Mucosa of stomach (tissue), 1 donor: ENCODE measurements at regions not wholly inside any gene's neighbourhood (a gene's known extent, or its start where the extent isn't known, plus 50 kb on each side); places are given as distances from the start of the nearest gene placed in this dataset.

Experiments used
- H3K27me3 ChIP-seq: one replicate; pipeline ENCODE4 v1.7.0; 2013; ENCODE audit warnings: mild to moderate bottlenecking, low read length; ENCODE audit not compliant: control insufficient read depth, insufficient read depth
- H3K36me3 ChIP-seq: one replicate; pipeline ENCODE4 v1.7.0; 2013; ENCODE audit warnings: low read length; ENCODE audit not compliant: control insufficient read depth, insufficient read depth
- H3K4me1 ChIP-seq: one replicate; pipeline ENCODE4 v1.7.0; 2013; ENCODE audit warnings: mild to moderate bottlenecking, low read length; ENCODE audit not compliant: control insufficient read depth, insufficient read depth
- H3K4me3 ChIP-seq: one replicate; pipeline ENCODE4 v1.7.0; 2013; ENCODE audit warnings: low read length
- H3K9ac ChIP-seq: one replicate; pipeline ENCODE4 v1.7.0; 2013; ENCODE audit warnings: mild to moderate bottlenecking, low read length, moderate library complexity
- H3K9me3 ChIP-seq: one replicate; pipeline ENCODE4 v1.7.0; 2013; ENCODE audit warnings: mild to moderate bottlenecking, low read length, moderate library complexity; ENCODE audit not compliant: control insufficient read depth
- donor health status: Pancreatic carcinoma.

GRCh38 chr1:38677311-38677710 lies 182.3 kb downstream of the RRAGC start:
- no peaks in the 10 kb centered on the region for H3K36me3 ChIP-seq
- H3K9me3 ChIP-seq, result no peaks in the 10 kb centered on the region
- H3K9ac ChIP-seq, result no peak overlapping the region
- no peaks in the 10 kb centered on the region for H3K27me3 ChIP-seq
- no peak overlapping the region for H3K4me3 ChIP-seq
- no peaks in the 10 kb centered on the region for H3K4me1 ChIP-seq

DNA sequence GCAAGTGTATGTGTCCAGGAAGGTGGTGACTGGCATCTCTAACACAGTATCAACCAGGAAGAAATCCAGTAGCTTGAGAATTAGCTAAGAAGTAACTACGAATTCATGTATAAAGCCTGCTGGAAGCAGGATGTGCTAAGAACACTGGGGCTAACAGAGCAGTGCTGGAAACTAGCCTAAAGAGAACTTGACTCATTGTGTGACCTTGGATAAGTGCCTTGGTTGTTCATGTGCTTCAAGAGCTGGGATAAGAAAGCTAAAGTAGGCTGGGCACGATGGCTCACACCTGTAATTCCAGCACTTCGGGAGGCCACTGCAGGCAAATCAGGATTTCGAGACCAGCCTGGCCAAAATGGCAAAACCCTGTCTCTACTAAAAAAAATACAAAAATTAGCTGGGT lies 186.9 kb downstream of the RRAGC start:
- Histone ChIP-seq H3K4me3 (no peak overlapping the region), H3K9ac (no peak overlapping the region), H3K9me3 (no peaks in the 10 kb centered on the region), H3K27me3 (no peaks in the 10 kb centered on the region), H3K4me1 (no peaks in the 10 kb centered on the region), H3K36me3 (no peaks in the 10 kb centered on the region)

DNA sequence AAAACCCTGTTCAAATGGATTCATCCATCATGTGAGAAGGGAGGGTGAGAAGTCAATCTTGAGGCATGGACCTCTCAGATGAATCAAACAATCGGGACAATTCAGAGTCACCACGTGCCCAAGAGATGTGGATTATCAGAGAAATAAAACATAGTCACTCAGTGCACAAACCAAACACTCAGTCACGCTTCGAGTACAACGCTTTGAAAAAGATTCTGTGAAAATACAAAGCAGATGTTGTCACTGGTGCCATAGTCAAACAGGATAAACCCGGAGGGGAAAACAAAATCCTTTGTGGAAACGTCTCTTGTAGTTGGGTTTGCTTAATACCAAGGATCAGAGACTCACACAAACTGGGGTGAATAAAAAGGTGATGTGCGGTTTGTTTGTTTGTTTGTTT lies 188.4 kb downstream of the RRAGC start:
- Histone ChIP-seq H3K27me3 (no peaks in the 10 kb centered on the region), H3K36me3 (no peaks in the 10 kb centered on the region), H3K9ac (no peak overlapping the region), H3K4me3 (no peak overlapping the region), H3K9me3 (no peaks in the 10 kb centered on the region), H3K4me1 (no peaks in the 10 kb centered on the region)

GRCh38 chr1:38670544-38671122 lies 188.9 kb downstream of the RRAGC start:
- H3K4me1 ChIP-seq, result no peaks in the 10 kb centered on the region
- no peak overlapping the region for H3K4me3 ChIP-seq
- H3K36me3 ChIP-seq, result no peaks in the 10 kb centered on the region
- H3K9ac ChIP-seq, result no peak overlapping the region
- no peaks in the 10 kb centered on the region for H3K27me3 ChIP-seq
- no peaks in the 10 kb centered on the region for H3K9me3 ChIP-seq

DNA sequence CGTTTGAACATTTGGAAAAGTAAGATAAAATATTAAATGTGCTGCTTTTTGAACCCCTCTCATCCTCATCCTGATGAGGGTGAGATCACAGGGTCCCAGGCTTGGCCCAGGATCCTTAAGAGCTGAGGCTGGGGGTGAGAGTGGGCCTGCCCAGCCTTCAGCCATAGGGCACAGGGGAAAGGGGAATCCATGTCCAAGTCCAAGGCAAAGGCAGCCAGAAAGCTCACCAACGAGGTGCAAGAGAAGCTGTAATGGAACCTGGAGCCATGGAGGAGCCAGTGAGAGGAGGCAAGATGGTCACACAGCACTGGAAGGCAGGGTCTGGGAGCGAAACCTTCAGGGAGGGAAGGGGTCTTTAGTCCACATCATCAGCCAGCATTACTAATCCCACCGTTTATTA lies 191.9 kb downstream of the RRAGC start:
- Histone ChIP-seq H3K9me3 (no peaks in the 10 kb centered on the region), H3K9ac (no peak overlapping the region), H3K4me3 (no peak overlapping the region), H3K36me3 (no peaks in the 10 kb centered on the region), H3K27me3 (no peaks in the 10 kb centered on the region), H3K4me1 (no peaks in the 10 kb centered on the region)

DNA sequence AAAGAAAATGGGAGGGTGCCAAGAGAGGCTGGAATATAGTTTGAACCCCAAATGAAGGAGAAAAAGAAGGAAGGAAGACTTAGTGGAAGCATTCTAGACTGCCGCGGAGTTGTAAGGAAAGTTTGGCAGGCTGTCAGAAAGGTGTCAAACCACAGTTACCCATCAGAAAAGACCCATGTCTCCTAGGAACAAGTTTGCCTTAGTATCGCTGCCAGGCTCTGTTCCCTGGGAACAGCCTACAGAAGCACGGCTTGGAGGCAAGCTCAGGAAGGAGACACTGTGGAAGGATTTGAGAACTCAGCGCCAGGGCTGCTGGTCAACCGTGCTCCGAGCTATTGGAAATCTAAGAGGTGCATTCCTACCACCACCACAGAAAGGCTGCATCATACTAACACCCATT lies 197.4 kb downstream of the RRAGC start:
- Histone ChIP-seq H3K27me3 (no peaks in the 10 kb centered on the region), H3K9me3 (no peaks in the 10 kb centered on the region), H3K4me3 (no peak overlapping the region), H3K36me3 (no peaks in the 10 kb centered on the region), H3K9ac (no peak overlapping the region), H3K4me1 (no peaks in the 10 kb centered on the region)

DNA sequence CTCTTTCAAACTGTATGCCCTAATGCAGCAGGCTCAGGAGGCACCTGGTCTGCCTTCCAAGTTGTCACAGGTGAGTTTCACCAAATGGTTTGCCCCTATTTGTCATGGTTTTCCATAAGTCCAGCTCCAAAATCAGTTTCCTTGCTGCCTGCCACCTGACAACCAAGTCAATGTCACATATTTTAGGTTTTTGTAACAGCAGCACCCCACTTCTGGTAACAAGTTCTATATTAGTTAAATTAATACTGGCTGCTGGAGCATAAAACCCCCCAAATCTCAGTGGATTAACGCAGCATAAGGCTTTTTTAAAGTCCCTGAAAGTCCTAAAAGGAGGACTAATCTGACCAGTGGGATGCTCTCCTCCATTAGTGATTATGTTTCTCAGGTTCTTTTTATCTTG lies 200.7 kb downstream of the RRAGC start:
- H3K36me3 ChIP-seq, result no peaks in the 10 kb centered on the region
- no peaks in the 10 kb centered on the region for H3K4me1 ChIP-seq
- H3K9ac ChIP-seq, result no peak overlapping the region
- no peaks in the 10 kb centered on the region for H3K27me3 ChIP-seq
- H3K4me3 ChIP-seq, result no peak overlapping the region
- H3K9me3 ChIP-seq, result no peaks in the 10 kb centered on the region

DNA sequence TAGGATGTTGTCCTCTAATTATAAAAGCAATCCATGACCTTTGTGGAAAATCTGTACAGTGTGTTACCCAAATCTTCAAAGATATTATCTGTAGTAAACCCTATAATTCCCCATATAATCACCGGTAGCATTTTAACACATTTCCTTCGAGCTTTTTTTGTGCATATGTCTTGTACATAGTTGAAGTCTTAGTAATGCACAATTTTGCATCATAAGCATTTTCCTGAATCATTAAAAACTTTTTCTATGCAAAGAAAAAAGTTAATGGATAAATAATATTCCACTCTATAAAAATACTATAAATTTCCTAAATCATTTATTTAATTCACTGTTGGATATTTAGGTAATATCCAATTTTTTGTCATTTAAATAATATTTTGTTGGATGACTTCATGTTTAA lies 201.7 kb downstream of the RRAGC start:
- Histone ChIP-seq H3K4me1 (no peaks in the 10 kb centered on the region), H3K9me3 (no peaks in the 10 kb centered on the region), H3K9ac (no peak overlapping the region), H3K36me3 (no peaks in the 10 kb centered on the region), H3K27me3 (no peaks in the 10 kb centered on the region), H3K4me3 (no peak overlapping the region)

DNA sequence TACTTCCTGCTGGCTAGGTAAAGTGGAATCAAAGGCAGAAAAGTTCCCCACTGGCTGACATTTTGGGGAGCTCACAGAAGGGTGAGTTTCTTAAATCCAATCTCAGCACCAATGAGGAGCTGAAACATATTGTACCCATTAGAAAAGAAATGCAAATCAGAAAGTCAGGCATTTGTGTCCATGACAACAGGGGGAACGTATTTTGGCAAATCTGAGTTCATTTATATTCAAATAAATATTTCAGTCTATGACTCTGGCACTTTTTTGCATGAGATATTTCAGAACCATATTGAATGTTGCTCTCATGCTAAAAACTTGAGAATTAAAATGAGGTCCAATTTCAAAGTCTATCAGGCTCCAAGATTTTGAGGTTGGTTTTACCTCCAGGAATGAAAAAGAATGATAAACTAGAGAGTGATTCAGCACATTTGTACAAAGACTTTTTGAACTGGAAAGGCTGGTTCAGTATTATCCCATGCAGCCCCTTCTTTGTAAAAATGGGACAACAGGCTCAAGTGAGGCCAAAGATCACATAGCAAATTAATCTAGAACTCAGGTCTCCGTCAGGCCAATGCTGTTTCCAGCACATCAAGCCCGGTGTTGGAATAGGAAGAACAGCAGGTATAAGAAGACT lies 202.2 kb downstream of the RRAGC start:
- Histone ChIP-seq H3K36me3 (no peaks in the 10 kb centered on the region), H3K9me3 (no peaks in the 10 kb centered on the region), H3K4me1 (no peaks in the 10 kb centered on the region), H3K4me3 (no peak overlapping the region), H3K27me3 (no peaks in the 10 kb centered on the region), H3K9ac (no peak overlapping the region)

DNA sequence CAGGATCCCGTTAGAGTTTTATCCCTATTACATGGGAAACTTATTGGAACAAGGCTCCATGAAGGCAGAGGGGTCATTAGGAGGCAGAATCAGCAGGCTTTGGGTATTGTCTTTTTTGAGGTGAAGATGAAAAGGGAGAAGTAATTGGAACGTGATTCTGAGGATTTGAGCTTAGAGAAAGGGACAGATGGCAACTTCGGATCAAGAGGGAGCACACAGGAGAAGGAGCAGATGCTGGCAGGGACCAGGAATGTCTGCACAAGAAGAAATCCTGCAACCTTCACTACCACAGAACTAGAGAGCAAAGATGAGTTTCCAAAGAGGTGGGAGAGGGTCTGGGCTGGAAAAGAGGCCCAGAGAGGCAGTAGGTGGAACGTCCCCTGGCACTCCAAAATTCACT lies 202.8 kb downstream of the RRAGC start:
- Histone ChIP-seq H3K9ac (no peak overlapping the region), H3K36me3 (no peaks in the 10 kb centered on the region), H3K27me3 (no peaks in the 10 kb centered on the region), H3K4me1 (no peaks in the 10 kb centered on the region), H3K4me3 (no peak overlapping the region), H3K9me3 (no peaks in the 10 kb centered on the region)

DNA sequence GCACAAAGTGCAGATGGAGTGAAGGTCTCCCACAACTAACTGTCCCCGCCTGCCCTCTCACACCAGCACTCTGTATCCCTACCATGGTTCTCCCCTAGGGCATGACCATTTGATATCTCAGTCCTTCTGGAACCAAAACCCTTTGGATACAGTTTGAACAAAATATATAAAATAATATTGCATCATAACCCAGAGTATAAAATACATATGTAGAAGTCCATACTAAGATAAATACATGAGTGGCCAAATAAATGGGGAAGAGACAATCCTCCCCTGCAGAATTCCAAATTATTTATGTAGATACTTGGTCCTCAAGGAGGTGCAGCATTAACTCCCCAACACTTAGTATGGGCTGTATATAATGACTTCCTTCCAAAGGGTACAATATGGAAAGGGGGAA lies 207.4 kb downstream of the RRAGC start:
- Histone ChIP-seq H3K9me3 (no peaks in the 10 kb centered on the region), H3K36me3 (no peaks in the 10 kb centered on the region), H3K4me1 (no peaks in the 10 kb centered on the region), H3K27me3 (no peaks in the 10 kb centered on the region), H3K4me3 (no peak overlapping the region), H3K9ac (no peak overlapping the region)

DNA sequence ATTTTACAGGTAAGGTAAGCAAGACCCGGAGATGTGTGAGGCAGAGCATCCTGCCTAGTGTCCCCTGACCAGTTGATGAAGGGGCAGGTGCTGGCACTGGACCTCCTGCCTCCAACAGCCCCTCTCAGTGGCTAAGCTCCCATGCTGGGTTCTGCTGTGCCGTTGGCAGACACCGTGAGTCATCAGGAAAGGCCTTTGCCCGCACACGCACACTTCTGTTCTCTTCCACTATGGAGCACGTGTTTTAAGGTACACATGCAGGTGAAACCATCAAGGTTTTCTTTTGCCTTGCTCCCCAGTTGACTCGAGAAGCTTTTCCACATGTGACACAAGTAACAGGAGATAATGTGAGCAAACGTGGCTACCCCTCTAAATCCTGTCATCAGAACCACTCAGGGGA lies 207.9 kb downstream of the RRAGC start:
- Histone ChIP-seq H3K9ac (no peak overlapping the region), H3K27me3 (no peaks in the 10 kb centered on the region), H3K4me1 (no peaks in the 10 kb centered on the region), H3K36me3 (no peaks in the 10 kb centered on the region), H3K9me3 (no peaks in the 10 kb centered on the region), H3K4me3 (no peak overlapping the region)

DNA sequence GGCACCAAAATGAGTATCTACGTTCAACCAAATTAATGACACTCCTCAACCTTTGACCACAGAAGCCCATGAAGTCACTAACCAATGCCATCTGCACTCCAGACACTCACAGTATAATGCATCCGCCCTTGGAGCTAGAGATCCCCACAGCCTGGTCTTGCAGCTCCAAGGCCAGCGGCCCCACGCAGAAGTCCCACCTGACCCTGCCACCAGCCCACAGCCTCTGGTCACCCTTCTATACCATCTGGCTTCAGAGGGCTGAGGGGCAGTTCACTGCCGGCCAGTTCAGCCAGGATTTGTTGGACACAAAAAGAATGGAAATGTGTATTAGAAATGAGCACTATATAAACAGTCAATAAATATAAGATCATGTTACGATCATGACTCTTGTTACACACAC lies 211.2 kb downstream of the RRAGC start:
- Histone ChIP-seq H3K4me3 (no peak overlapping the region), H3K9ac (no peak overlapping the region), H3K9me3 (no peaks in the 10 kb centered on the region), H3K27me3 (no peaks in the 10 kb centered on the region), H3K4me1 (no peaks in the 10 kb centered on the region), H3K36me3 (no peaks in the 10 kb centered on the region)
